Kidney (tissue), 13 donors: ENCODE measurements at regions not wholly inside any gene's neighbourhood (a gene's known extent, or its start where the extent isn't known, plus 50 kb on each side); places are given as distances from the start of the nearest gene placed in this dataset.

ENCODE experiments used
- DNase-seq, 5 donors: peaks; one replicate each; pipeline ENCODE4 v3.0.0-alpha.2; 2013 to 2020
- FAIRE-seq: peaks from 2 replicates; lab custom pipeline; 2012; peaks lifted over from hg19 to GRCh38; lab: Jason Lieb, UNC
- H3K27ac ChIP-seq, 2 donors: one replicate each; pipeline ENCODE4 v1.7.0; 2013; ENCODE audit warnings: low read depth in 2 of 2, low read length in 2 of 2, inconsistent platforms in 1 of 2
- H3K27me3 ChIP-seq: one replicate; pipeline ENCODE4 v1.7.1; 2013; ENCODE audit warnings: low read length, inconsistent platforms; ENCODE audit not compliant: control insufficient read depth, insufficient read depth
- H3K36me3 ChIP-seq, 3 donors: one replicate each; pipeline versions ENCODE4 v1.7.0 to v1.7.1; 2013; ENCODE audit warnings: low read length in 3 of 3, control low read depth in 1 of 3, inconsistent platforms in 1 of 3; ENCODE audit not compliant: insufficient read depth in 3 of 3, control insufficient read depth in 2 of 3
- H3K4me1 ChIP-seq, 3 donors: one replicate each; pipeline versions ENCODE4 v1.7.0 to v1.7.1; 2013; ENCODE audit warnings: low read length in 3 of 3, inconsistent platforms in 1 of 3, low read depth in 1 of 3; ENCODE audit not compliant: control insufficient read depth in 2 of 3, insufficient read depth in 2 of 3
- H3K4me3 ChIP-seq, 3 donors: one replicate each; pipeline versions ENCODE4 v1.7.0 to v1.8.1; 2013; ENCODE audit warnings: low read length in 3 of 3, control low read depth in 1 of 3, inconsistent platforms in 1 of 3
- H3K9ac ChIP-seq, 3 donors: one replicate each; pipeline versions ENCODE4 v1.7.0 to v1.7.1; 2013; ENCODE audit warnings: low read length in 3 of 3, control low read depth in 1 of 3, inconsistent platforms in 1 of 3
- H3K9me3 ChIP-seq, 3 donors: one replicate each; pipeline versions ENCODE4 v1.7.0 to v1.7.1; 2013; ENCODE audit warnings: low read length in 3 of 3, control low read depth in 1 of 3, inconsistent platforms in 1 of 3; ENCODE audit not compliant: control insufficient read depth in 2 of 3, insufficient read depth in 1 of 3
- CTCF ChIP-seq: IDR thresholded peaks from 3 replicates; pipeline ENCODE4 v1.5.1; 2012; ENCODE audit warnings: mild to moderate bottlenecking, moderate library complexity, borderline replicate concordance; ENCODE audit not compliant: insufficient read depth; ENCODE audit errors: extremely low read depth
- intact Hi-C: fragments of 100-400 bp; cut with DNase I; formaldehyde crosslinking; loops from one replicate; pipeline ENCODE4 v1.11.1; 2022
- donor health status: control.
- donor health status: control.
- donor health status: control.
- donor health status: control.
- donor health status: control.
- donor health status: DM: yes; HTN: yes; CAD: no.
- donor health status: Normal renal cell carcinoma (clear cell type).

GRCh38 chr5:57386958-57387357 is 95.7 kb downstream of the ACTBL2 start:
- H3K4me1 ChIP-seq, result no peaks in the 10 kb centered on the region
- no peaks in the 10 kb centered on the region for H3K36me3 ChIP-seq
- DNase-seq, result peak in 2 of 5 donors; percentile 8 to 38
- no peak overlapping the region for H3K4me3 ChIP-seq
- FAIRE-seq, result no peak
- intact Hi-C loops, result no loop called here
- no peaks in the 10 kb centered on the region for H3K9me3 ChIP-seq
- no peaks in the 10 kb centered on the region for H3K27me3 ChIP-seq
- no peak for TF ChIP-seq CTCF
- H3K9ac ChIP-seq, result no peak overlapping the region
- no peak overlapping the region for H3K27ac ChIP-seq

GRCh38 chr5:57383093-57383861 is 99.3 kb downstream of the ACTBL2 start:
- Histone ChIP-seq H3K4me1 (no peaks in the 10 kb centered on the region), H3K9ac (no peak overlapping the region), H3K27ac (no peak overlapping the region), H3K27me3 (no peaks in the 10 kb centered on the region), H3K36me3 (no peaks in the 10 kb centered on the region), H3K9me3 (no peaks in the 10 kb centered on the region), H3K4me3 (no peak overlapping the region)
- intact Hi-C loops, result no loop called here
- TF ChIP-seq CTCF, result no peak
- FAIRE-seq (no peak), DNase-seq (no peak)

- DNase-seq, result no peak
- no peak overlapping the region for H3K27ac ChIP-seq
- no peaks in the 10 kb centered on the region for H3K9me3 ChIP-seq
- no peaks in the 10 kb centered on the region for H3K27me3 ChIP-seq
- intact Hi-C loops, result no loop called here
- no peak for TF ChIP-seq CTCF
- H3K9ac ChIP-seq, result no peak overlapping the region
- no peaks in the 10 kb centered on the region for H3K36me3 ChIP-seq
- no peaks in the 10 kb centered on the region for H3K4me1 ChIP-seq
- no peak overlapping the region for H3K4me3 ChIP-seq
- FAIRE-seq, result no peak
Measured at GRCh38 chr5:57382655-57383054, 100.0 kb downstream of the ACTBL2 start.
